Thymus (tissue), 11 donors: ENCODE measurements at regions not wholly inside any gene's neighbourhood (a gene's known extent, or its start where the extent isn't known, plus 50 kb on each side); places are given as distances from the start of the nearest gene placed in this dataset.

Experiments used
- DNase-seq, 9 donors: peaks; one replicate each; pipeline ENCODE4 v3.0.0-alpha.2; 2013; ENCODE audit warnings: low spot score in 9 of 9, low read depth in 6 of 9, missing footprints in 1 of 9
- H3K27ac ChIP-seq, 2 donors: one replicate each; pipeline ENCODE4 v1.5.1; 2013; ENCODE audit warnings: control low read depth in 1 of 2, low read depth in 1 of 2, low read length in 1 of 2, mild to moderate bottlenecking in 1 of 2, moderate library complexity in 1 of 2
- H3K27me3 ChIP-seq, 2 donors: one replicate each; pipeline ENCODE4 v1.5.1; 2013; ENCODE audit warnings: low read length in 1 of 2; ENCODE audit not compliant: control insufficient read depth in 2 of 2, insufficient read depth in 1 of 2
- H3K36me3 ChIP-seq, 2 donors: one replicate each; pipeline ENCODE4 v1.5.1; 2013; ENCODE audit warnings: low read length in 1 of 2, mild to moderate bottlenecking in 1 of 2, moderate library complexity in 1 of 2; ENCODE audit not compliant: control insufficient read depth in 2 of 2, insufficient read depth in 2 of 2
- H3K4me1 ChIP-seq, 2 donors: one replicate each; pipeline ENCODE4 v1.5.1; 2013; ENCODE audit warnings: low read length in 2 of 2; ENCODE audit not compliant: control insufficient read depth in 2 of 2, insufficient read depth in 2 of 2
- H3K4me3 ChIP-seq, 2 donors: one replicate each; pipeline ENCODE4 v1.5.1; 2013; ENCODE audit warnings: low read length in 2 of 2, control low read depth in 1 of 2, mild to moderate bottlenecking in 1 of 2
- H3K9me3 ChIP-seq, 2 donors: one replicate each; pipeline ENCODE4 v1.5.1; 2013; ENCODE audit warnings: low read length in 1 of 2, mild to moderate bottlenecking in 1 of 2; ENCODE audit not compliant: control insufficient read depth in 2 of 2, insufficient read depth in 1 of 2
- WGBS: extraction: QIAGEN DNeasy Blood & Tissue Kit; methylation state at CpG from one replicate; pipeline ENCODE4 v1.1.7; 2013; 5-methylcytosine and 5-hydroxymethylcytosine counted together
- donor health status: healthy.

- WGBS, result 90% methylated on average over 4 of the region's 4 CpGs
- H3K36me3 ChIP-seq, result no peaks in the 10 kb centered on the region
- no peaks in the 10 kb centered on the region for H3K4me1 ChIP-seq
- no peaks in the 10 kb centered on the region for H3K27me3 ChIP-seq
- no peak overlapping the region for H3K4me3 ChIP-seq
- H3K9me3 ChIP-seq, result no peaks in the 10 kb centered on the region
- no peak for DNase-seq
- H3K27ac ChIP-seq, result no peak overlapping the region
These were observed 64.8 kb downstream of the PJA1 start for GRCh38 chrX:69100478-69100877.

DNA sequence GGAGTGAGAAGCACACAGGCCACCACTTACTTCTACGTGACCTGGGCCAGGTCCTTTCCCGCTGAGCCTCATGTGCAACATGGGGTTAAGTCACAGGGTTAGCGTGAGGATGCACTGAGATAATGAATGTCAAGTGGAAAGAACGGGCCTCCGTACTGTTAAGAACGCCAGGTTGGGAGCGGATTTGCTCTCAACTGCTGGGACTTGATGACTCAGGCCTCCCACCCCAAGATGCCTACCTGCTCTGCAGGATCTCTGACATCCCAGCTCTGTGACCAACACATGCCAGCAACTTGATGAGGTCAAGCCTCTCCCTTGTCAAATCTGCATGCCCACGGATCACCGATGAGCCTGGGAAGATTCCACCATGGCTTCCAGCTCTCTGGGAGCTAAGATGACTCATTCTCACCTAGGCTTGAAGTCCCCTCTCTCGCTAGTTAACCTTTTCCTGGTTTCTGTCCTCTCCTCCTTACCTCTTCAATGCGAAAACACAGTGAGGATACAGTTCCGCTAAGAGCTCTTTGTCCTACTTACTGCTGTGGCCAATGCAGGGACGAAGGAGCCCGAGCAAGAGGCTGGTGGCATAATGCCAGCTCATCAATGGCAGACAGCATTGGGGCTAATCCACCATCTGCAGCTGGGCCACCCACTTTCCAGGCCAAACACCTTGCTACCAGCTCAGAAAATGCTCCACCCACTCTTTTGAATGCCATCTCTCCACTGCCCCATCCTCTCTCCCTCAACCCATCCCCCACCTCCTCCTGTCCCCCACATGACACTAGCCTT lies 67.6 kb downstream of the PJA1 start:
- Histone ChIP-seq H3K9me3 (no peaks in the 10 kb centered on the region), H3K36me3 (no peaks in the 10 kb centered on the region), H3K4me3 (no peak overlapping the region), H3K27ac (no peak overlapping the region), H3K4me1 (no peaks in the 10 kb centered on the region), H3K27me3 (no peaks in the 10 kb centered on the region)
- DNase-seq, result no peak
- WGBS, result 96% methylated on average over 14 of the region's 14 CpGs

- 95% methylated on average over 7 of the region's 7 CpGs for WGBS
- no peak overlapping the region for H3K27ac ChIP-seq
- no peak for DNase-seq
These were observed 68.3 kb downstream of the PJA1 start for GRCh38 chrX:69096963-69097362.

GRCh38 chrX:69094977-69095669 lies 70.1 kb downstream of the PJA1 start:
- Histone ChIP-seq H3K36me3 (no peaks in the 10 kb centered on the region), H3K27me3 (no peaks in the 10 kb centered on the region), H3K4me1 (no peaks in the 10 kb centered on the region), H3K27ac (no peak overlapping the region), H3K4me3 (no peak overlapping the region), H3K9me3 (no peaks in the 10 kb centered on the region)
- no peak for DNase-seq
- WGBS, result 93% methylated on average over 3 of the region's 3 CpGs

More at GRCh38 chrX:69096963-69097362, 68.3 kb downstream of the PJA1 start:
- Histone ChIP-seq H3K27me3 (no peaks in the 10 kb centered on the region), H3K4me3 (no peak overlapping the region), H3K9me3 (no peaks in the 10 kb centered on the region), H3K4me1 (no peaks in the 10 kb centered on the region), H3K36me3 (no peaks in the 10 kb centered on the region)

DNA sequence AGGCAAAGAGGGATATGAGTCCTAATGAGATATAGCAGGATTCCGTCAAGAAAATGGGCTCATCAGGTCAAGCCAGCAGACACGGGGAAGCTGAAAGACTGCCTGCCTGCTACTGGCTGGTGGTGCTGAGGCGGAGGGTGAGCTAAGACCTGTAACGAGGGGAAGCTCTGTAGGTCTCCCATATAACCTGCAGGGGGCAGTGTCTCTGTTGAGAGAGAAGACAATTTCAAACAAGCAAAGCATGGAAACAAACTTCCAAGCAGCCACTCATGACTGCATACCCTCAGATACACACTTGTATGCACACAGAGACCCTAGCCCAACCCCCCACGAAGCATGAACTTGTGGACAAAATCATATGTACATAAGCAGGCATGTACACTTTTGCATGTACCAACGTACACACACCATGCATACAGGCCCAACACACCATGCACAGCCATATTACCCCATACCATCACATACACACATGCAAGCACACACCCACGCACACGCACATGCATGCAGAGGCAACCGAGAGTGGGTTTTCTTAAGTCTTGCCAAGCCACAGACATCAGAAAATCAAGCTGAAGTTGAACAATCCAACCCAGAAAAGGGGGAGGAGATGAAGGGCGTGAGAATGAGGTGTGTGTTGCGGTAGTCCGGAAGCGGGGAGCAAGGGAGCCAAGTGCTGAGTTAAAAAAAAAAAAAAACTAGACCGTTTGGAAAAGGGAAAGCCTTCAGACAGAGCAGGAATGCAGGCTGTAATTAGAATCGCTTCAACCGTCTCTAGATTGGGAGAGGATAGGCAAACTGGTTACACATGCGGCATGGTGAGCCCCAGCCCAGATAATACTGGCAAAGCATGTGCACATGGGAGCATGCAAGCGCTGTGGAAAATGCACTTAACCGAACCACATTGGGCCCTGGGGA lies 71.0 kb downstream of the PJA1 start:
- Histone ChIP-seq H3K27me3 (no peaks in the 10 kb centered on the region), H3K27ac (no peak overlapping the region), H3K4me1 (no peaks in the 10 kb centered on the region), H3K9me3 (no peaks in the 10 kb centered on the region), H3K36me3 (no peaks in the 10 kb centered on the region), H3K4me3 (no peak overlapping the region)
- WGBS, result 79% methylated on average over 19 of the region's 19 CpGs
- DNase-seq, result peak in 6 of 9 donors; percentile 7 to 59 (median 22)

DNA sequence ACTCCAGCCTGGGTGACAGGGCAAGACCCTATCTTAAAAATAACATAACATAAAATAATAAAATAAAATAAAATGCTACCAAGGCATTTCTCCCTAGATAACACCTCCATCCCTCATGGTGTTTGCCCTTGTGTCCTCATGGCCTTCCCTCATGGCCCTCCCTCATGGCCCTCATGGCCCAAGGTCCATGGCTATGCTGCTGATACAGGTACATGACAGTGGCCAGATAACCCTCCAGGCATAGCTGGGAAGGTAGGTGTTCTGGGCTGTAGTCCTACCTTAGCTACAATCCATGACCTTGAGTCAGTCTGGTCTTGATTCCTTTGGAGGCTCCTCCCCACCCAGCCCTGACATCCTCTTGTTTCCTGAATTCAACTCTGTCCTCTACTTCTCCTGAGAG lies 75.2 kb downstream of the PJA1 start:
- Histone ChIP-seq H3K9me3 (no peaks in the 10 kb centered on the region), H3K36me3 (no peaks in the 10 kb centered on the region), H3K4me1 (no peaks in the 10 kb centered on the region), H3K27me3 (no peaks in the 10 kb centered on the region), H3K4me3 (no peak overlapping the region), H3K27ac (no peak overlapping the region)
- DNase-seq, result no peak

GRCh38 chrX:69089203-69089602 lies 76.0 kb downstream of the PJA1 start:
- Histone ChIP-seq H3K36me3 (no peaks in the 10 kb centered on the region), H3K9me3 (no peaks in the 10 kb centered on the region), H3K27me3 (no peaks in the 10 kb centered on the region), H3K27ac (no peak overlapping the region), H3K4me1 (no peaks in the 10 kb centered on the region), H3K4me3 (no peak overlapping the region)
- DNase-seq, result no peak
- WGBS, result 86% methylated on average over 3 of the region's 3 CpGs

DNA sequence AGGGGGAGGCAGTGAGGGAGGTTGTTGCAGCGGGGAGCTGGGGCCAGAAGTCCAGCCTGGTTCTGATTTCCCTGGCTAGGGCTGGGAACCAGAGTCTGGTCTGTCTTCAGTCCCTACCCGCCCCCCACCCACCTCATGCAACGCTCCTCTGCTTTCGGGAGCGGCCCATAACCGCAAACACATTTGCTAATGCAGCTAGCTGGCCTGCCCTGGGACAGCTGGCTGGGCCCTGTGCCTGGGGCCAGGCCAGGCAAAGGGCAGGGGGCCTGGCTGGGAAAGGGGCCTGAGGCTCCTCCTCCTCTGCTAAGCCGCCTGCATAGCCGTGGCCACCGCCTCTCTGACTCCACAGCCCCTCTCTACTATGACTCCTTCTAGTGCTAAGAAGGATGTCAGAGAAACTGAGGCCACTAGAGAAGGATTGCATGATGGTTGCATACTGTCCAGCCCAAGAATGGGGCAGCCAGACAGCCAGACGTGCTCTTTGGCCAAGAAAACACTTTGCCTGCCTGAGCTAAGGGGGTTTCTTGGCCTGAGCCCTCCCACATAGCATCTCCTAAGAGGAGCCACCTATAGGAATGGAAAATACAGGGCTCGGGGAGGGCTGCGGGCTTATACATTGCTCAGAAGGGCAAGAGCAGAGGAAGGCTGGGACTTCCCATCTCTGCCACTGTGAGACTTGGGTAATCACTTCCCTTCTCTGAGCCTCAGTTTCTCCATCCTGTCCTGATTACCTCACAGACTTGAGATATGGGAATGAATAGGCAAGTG lies 76.9 kb downstream of the PJA1 start:
- H3K9me3 ChIP-seq, result no peaks in the 10 kb centered on the region
- peaks cover 0 to 2% of the 10 kb centered on the region in 2 donors for H3K4me1 ChIP-seq
- 91% methylated on average over 12 of the region's 12 CpGs for WGBS
- no peak for DNase-seq
- no peak overlapping the region for H3K4me3 ChIP-seq
- H3K36me3 ChIP-seq, result no peaks in the 10 kb centered on the region
- no peak overlapping the region for H3K27ac ChIP-seq
- no peaks in the 10 kb centered on the region for H3K27me3 ChIP-seq
